Lung (tissue), 11 donors: ENCODE measurements at regions not wholly inside any gene's neighbourhood (a gene's known extent, or its start where the extent isn't known, plus 50 kb on each side); places are given as distances from the start of the nearest gene placed in this dataset.

Experiments used
- ATAC-seq: fragments of 200-7000 bp; cut with Tn5 transposase; one replicate; pipeline ENCODE4 v1.9.1; 2020; ENCODE audit warnings: moderate number of reproducible peaks; ENCODE audit not compliant: insufficient read depth, low FRiP score
- DNase-seq, 3 donors: peaks; one replicate each; pipeline ENCODE4 v3.0.0-alpha.2; 2013 to 2017
- H3K27ac ChIP-seq, 2 donors: one replicate each; pipeline ENCODE4 v1.5.1; 2013; ENCODE audit warnings: mild to moderate bottlenecking in 2 of 2, moderate library complexity in 2 of 2, control low read depth in 1 of 2, inconsistent platforms in 1 of 2, low read depth in 1 of 2, low read length in 1 of 2
- H3K27me3 ChIP-seq, 3 donors: one replicate each; pipeline ENCODE4 v1.5.1; 2013; ENCODE audit warnings: low read length in 2 of 3; ENCODE audit not compliant: control insufficient read depth in 3 of 3, insufficient read depth in 3 of 3
- H3K36me3 ChIP-seq, 4 donors: one replicate each; pipeline ENCODE4 v1.5.1; 2013; ENCODE audit warnings: low read length in 4 of 4, mild to moderate bottlenecking in 1 of 4, moderate library complexity in 1 of 4; ENCODE audit not compliant: control insufficient read depth in 4 of 4, insufficient read depth in 4 of 4
- H3K4me1 ChIP-seq, 5 donors: one replicate each; pipeline ENCODE4 v1.5.1; 2013; ENCODE audit warnings: low read length in 5 of 5, mild to moderate bottlenecking in 2 of 5, moderate library complexity in 1 of 5; ENCODE audit not compliant: control insufficient read depth in 5 of 5, insufficient read depth in 5 of 5
- H3K4me3 ChIP-seq: one replicate; pipeline ENCODE4 v1.5.1; 2013; ENCODE audit warnings: mild to moderate bottlenecking, control low read depth, moderate library complexity
- H3K9ac ChIP-seq, 2 donors: one replicate each; pipeline ENCODE4 v1.5.1; 2013; ENCODE audit warnings: low read length in 2 of 2, control low read depth in 1 of 2; ENCODE audit not compliant: insufficient read depth in 1 of 2
- H3K9me3 ChIP-seq, 4 donors: one replicate each; pipeline ENCODE4 v1.5.1; 2013; ENCODE audit warnings: low read length in 3 of 4, mild to moderate bottlenecking in 1 of 4, moderate library complexity in 1 of 4; ENCODE audit not compliant: control insufficient read depth in 4 of 4, insufficient read depth in 3 of 4
- WGBS, 2 donors: extraction: QIAGEN DNeasy Blood & Tissue Kit; methylation state at CpG; one replicate each; pipeline ENCODE4 v1.1.7; 2013; 5-methylcytosine and 5-hydroxymethylcytosine counted together
- TF ChIP-seq, protein P1 (sequence below): IDR thresholded peaks from 2 replicates; pipeline ENCODE4 v1.5.1; 2012; ENCODE audit warnings: mild to moderate bottlenecking; ENCODE audit errors: control extremely low read depth, extremely low read depth
- donor health status: control.
- donor health status: control.
- donor health status: Bipolar disorder and iron deficiency.
- donor health status: healthy.
- donor health status: DM: yes; HTN: yes; CAD: no.

DNA sequence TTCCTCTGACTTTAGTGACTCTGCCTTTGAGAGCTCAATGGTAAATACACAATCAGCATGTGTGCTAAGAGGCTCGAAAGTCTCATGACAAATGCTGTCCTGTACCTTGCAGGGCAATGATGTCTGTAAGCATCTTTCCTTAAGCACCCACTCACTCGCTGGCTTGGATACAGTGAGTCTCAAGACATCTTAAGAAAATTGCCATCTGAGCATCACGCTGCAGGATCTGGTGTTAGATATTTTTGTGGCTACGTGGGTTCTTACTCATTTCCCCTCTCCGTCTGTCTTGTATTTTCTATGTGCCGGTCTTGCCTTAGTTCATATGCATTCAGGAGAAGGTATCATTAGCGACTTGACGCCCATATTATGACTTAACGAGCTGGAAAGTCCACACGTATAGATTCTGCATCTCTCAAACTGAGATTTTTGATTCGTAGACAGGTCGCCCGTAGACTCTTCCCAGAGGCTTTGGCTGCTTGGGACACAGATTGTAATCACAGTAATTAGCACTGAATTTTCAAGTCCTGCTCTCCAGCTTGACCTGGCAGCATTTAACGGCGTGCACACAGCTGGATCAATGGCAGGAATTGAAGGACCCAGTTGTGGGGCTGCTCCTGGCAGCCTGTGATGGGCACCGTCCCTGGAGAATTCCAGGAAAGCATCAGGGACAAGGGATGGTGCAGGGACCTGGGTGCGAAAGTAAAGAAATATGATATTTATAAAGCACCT lies 231.2 kb downstream of the ZIC5 start:
- Histone ChIP-seq H3K4me1 (peaks cover 0 to 2% (median 0%) of the 10 kb centered on the region in 5 donors), H3K27ac (no peak overlapping the region), H3K9me3 (no peaks in the 10 kb centered on the region), H3K4me3 (no peak overlapping the region), H3K36me3 (no peaks in the 10 kb centered on the region), H3K27me3 (peaks cover 0 to 4% (median 0%) of the 10 kb centered on the region in 3 donors), H3K9ac (no peak overlapping the region)
- 68 to 80% methylated on average over 17 of the region's 17 CpGs for WGBS, 2 donors
- DNase-seq (no peak), ATAC-seq (no peak)
- TF ChIP-seq, protein P1, sequence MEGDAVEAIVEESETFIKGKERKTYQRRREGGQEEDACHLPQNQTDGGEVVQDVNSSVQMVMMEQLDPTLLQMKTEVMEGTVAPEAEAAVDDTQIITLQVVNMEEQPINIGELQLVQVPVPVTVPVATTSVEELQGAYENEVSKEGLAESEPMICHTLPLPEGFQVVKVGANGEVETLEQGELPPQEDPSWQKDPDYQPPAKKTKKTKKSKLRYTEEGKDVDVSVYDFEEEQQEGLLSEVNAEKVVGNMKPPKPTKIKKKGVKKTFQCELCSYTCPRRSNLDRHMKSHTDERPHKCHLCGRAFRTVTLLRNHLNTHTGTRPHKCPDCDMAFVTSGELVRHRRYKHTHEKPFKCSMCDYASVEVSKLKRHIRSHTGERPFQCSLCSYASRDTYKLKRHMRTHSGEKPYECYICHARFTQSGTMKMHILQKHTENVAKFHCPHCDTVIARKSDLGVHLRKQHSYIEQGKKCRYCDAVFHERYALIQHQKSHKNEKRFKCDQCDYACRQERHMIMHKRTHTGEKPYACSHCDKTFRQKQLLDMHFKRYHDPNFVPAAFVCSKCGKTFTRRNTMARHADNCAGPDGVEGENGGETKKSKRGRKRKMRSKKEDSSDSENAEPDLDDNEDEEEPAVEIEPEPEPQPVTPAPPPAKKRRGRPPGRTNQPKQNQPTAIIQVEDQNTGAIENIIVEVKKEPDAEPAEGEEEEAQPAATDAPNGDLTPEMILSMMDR, result no peak

DNA sequence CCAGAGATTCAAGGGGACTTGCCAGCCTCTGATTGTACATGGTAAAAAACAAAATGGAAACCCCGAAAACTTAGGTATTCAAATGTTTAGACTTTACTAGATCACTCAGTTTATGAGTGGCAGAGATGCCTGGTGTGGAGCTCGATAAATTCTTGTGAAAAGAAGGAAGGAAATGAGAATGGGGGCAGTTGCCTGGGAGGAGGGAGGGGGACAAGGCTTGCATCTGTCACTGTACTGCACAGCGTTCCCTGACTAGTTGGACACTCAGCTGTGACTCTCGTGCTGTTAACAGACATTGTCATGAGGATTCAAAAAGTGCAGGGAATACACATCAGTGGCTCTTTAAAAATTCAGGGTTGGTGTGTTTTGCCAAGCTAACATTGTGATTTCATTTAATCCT lies 232.9 kb downstream of the ZIC5 start:
- WGBS, 2 donors, result 28 to 57% methylated on average over 4 of the region's 4 CpGs
- no peak for DNase-seq
- no peaks in the 10 kb centered on the region for H3K9me3 ChIP-seq
- ATAC-seq, result no peak
- no peaks in the 10 kb centered on the region for H3K4me1 ChIP-seq
- H3K36me3 ChIP-seq, result no peaks in the 10 kb centered on the region
- H3K27me3 ChIP-seq, result no peaks in the 10 kb centered on the region
- no peak overlapping the region for H3K9ac ChIP-seq
- H3K4me3 ChIP-seq, result no peak overlapping the region
- H3K27ac ChIP-seq, result no peak overlapping the region
- TF ChIP-seq, protein P1, result no peak

DNA sequence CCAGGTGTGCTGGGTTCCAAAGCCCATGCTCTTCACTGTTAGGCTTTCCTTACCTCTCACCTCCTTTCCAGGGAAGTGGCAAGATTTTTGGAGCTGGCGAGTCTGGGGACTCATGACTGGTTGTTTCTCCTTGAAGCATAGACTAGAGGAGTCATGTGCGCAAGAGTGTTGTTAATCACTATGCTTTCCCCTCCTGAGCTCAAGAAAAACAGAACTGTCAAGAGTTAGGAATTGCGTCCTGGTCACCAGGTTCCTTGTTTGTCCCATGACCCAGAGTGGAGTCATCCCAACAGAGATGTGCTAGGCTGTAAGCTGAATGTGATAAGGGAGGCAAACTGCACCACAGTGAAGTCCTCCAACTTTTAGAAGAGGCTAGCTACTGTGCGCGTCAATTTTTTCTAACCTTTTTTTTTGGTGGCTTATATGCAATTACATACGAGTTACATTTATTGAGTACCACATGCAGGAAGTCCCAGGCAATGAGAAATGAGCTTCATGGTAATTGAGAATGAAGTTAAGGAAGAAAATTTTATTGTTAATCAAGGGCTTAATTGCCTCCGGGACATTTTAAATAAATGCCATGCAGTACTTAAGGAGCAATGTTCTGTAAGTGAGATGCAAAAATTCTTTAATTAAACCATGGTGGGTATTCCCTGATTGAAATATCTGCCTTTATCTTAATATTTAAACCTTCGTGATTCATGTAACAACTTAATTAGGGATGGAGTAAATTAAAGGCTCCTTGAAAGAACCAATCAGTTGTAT lies 233.9 kb downstream of the ZIC5 start:
- Histone ChIP-seq H3K4me3 (no peak overlapping the region), H3K27me3 (no peaks in the 10 kb centered on the region), H3K9ac (no peak overlapping the region), H3K36me3 (no peaks in the 10 kb centered on the region), H3K9me3 (no peaks in the 10 kb centered on the region), H3K4me1 (no peaks in the 10 kb centered on the region), H3K27ac (no peak overlapping the region)
- DNase-seq, result no peak
- TF ChIP-seq, protein P1, result no peak
- no peak for ATAC-seq
- 92 to 94% methylated on average over 8 of the region's 8 CpGs for WGBS, 2 donors
